GM12892 (cell line): ENCODE measurements at regions not wholly inside any gene's neighbourhood (a gene's known extent, or its start where the extent isn't known, plus 50 kb on each side); places are given as distances from the start of the nearest gene placed in this dataset.
"Not testable (repeated sequence)": the region's sequence is repeated elsewhere in the genome, so short reads cannot be mapped to it uniquely, and the experiment has no call there.

Experiments used
- POLR2A ChIP-seq: IDR thresholded peaks from 2 replicates; pipeline ENCODE4 v1.6.1; 2011; ENCODE audit warnings: low read depth, low read length, control low read depth
- POLR2AphosphoS5 ChIP-seq: IDR thresholded peaks from 2 replicates; pipeline ENCODE4 v1.6.1; 2011; ENCODE audit warnings: low read depth, low read length, control low read depth
- TAF1 ChIP-seq: IDR thresholded peaks from 2 replicates; pipeline ENCODE4 v1.6.1; 2011; ENCODE audit warnings: low read depth, mild to moderate bottlenecking, control low read depth, low read length, borderline replicate concordance

GRCh38 chrX:106275172-106275571 is 107.1 kb downstream of the PWWP3B start:
- TF ChIP-seq TAF1, POLR2A, POLR2AphosphoS5: not testable (repeated sequence)
